PC-9 (cell line): ENCODE measurements at regions not wholly inside any gene's neighbourhood (a gene's known extent, or its start where the extent isn't known, plus 50 kb on each side); places are given as distances from the start of the nearest gene placed in this dataset.

Experiments
- CTCF ChIP-seq: fragments of 200-600 bp; sonication (generic); conservative IDR thresholded peaks from 2 replicates; pipeline ENCODE4 v1.6.1; 2017; ENCODE audit warnings: mixed run types, antibody characterized with exemption, mild to moderate bottlenecking, moderate library complexity
- EZH2 ChIP-seq: fragments of 200-600 bp; sonication (generic); IDR thresholded peaks from 2 replicates; pipeline ENCODE4 v1.8.0; 2017; ENCODE audit warnings: antibody characterized with exemption, low read depth

GRCh38 chr18:78073275-78073674 lies 823.6 kb downstream of the GALR1 start:
- TF ChIP-seq CTCF (no peak), EZH2 (no peak)
